ENCODE measurements at regions not wholly inside any gene's neighbourhood (a gene's known extent, or its start where the extent isn't known, plus 50 kb on each side); places are given as distances from the start of the nearest gene placed in this dataset.
"Not testable (repeated sequence)": the region's sequence is repeated elsewhere in the genome, so short reads cannot be mapped to it uniquely, and the experiment has no call there.

GRCh38 chr7:81286754-81287153, 367.9 kb upstream of the SEMA3C start:
- TF ChIP-seq EZH2 (IDR thresholded peaks at IDR 0.05; ENCODE audit: insufficient read depth, poor library complexity, severe bottlenecking); EZH2phosphoT487 (IDR thresholded peaks at IDR 0.05; ENCODE audit: insufficient read depth, low read depth): not testable (repeated sequence)
